PC-3 (cell line): ENCODE measurements at regions not wholly inside any gene's neighbourhood (a gene's known extent, or its start where the extent isn't known, plus 50 kb on each side); places are given as distances from the start of the nearest gene placed in this dataset.
A peak's percentile ranks its signal among the peaks of the same experiment; 100 is the strongest.

Experiments
- ATAC-seq: fragments of 200-7000 bp; cut with Tn5 transposase; 2 replicates; pipeline ENCODE4 v1.9.1; 2020; ENCODE audit warnings: mild to moderate bottlenecking, moderate library complexity
- BruUV-seq: library from RNA; stranded (reverse); fragments of 400-500 nt; replicated peaks from 2 replicates; lab custom pipeline; 2021; lab: Mats Ljungman, UMichigan
- CTCF ChIA-PET: fragments of 300-600 bp; sonication (Branson Sonifier 250); formaldehyde crosslinking; loops from one replicate; lab custom pipeline; 2022; ENCODE audit warnings: antibody characterized with exemption; lab: Charles Lee
- POLR2A ChIA-PET: fragments of 300-600 bp; sonication (Branson Sonifier 250); formaldehyde crosslinking; loops from one replicate; lab custom pipeline; 2022; ENCODE audit warnings: antibody characterized with exemption; ENCODE audit not compliant: unreplicated experiment; lab: Charles Lee
- DNase-seq: peaks from one replicate; pipeline ENCODE4 v3.0.0-alpha.2; 2015
- H2AFZ ChIP-seq: fragments of 300-600 bp; sonication (generic); 2 replicates; pipeline ENCODE4 v1.6.0; 2016; ENCODE audit warnings: antibody characterized with exemption, low read length
- H3F3A ChIP-seq: fragments of 300-600 bp; sonication (generic); one replicate; pipeline ENCODE4 v1.6.0; 2017; ENCODE audit warnings: antibody characterized with exemption, low read length, control low read depth, mild to moderate bottlenecking; ENCODE audit not compliant: unreplicated experiment
- H3K27ac ChIP-seq: fragments of 300-600 bp; sonication (generic); 2 replicates; pipeline ENCODE4 v1.5.1; 2016; ENCODE audit warnings: mild to moderate bottlenecking, low read length
- H3K27me3 ChIP-seq: fragments of 300-600 bp; sonication (generic); 2 replicates; pipeline ENCODE4 v1.6.1; 2016; ENCODE audit warnings: low read length, mixed read lengths
- H3K36me3 ChIP-seq: fragments of 300-600 bp; sonication (generic); 2 replicates; pipeline ENCODE4 v1.6.1; 2016; ENCODE audit warnings: low read depth, mixed run types, low read length, mixed read lengths
- H3K4me1 ChIP-seq: fragments of 300-600 bp; sonication (generic); 2 replicates; pipeline ENCODE4 v1.5.1; 2016; ENCODE audit warnings: low read length; ENCODE audit not compliant: insufficient read depth
- H3K4me2 ChIP-seq: fragments of 300-600 bp; sonication (generic); 2 replicates; pipeline ENCODE4 v1.6.0; 2016; ENCODE audit warnings: low read length
- H3K4me3 ChIP-seq: fragments of 300-600 bp; sonication (generic); 2 replicates; pipeline ENCODE4 v1.5.1; 2016; ENCODE audit warnings: mild to moderate bottlenecking, low read length, mixed read lengths
- H3K79me2 ChIP-seq: fragments of 300-600 bp; sonication (generic); 2 replicates; pipeline ENCODE4 v1.6.1; 2017; ENCODE audit warnings: low read length, mixed read lengths
- H3K9ac ChIP-seq: fragments of 300-600 bp; sonication (generic); 2 replicates; pipeline ENCODE4 v1.6.0; 2016; ENCODE audit warnings: mild to moderate bottlenecking, low read length
- H3K9me2 ChIP-seq: fragments of 300-600 bp; sonication (generic); replicated peaks from 2 replicates; pipeline ENCODE4 v1.6.1; 2016; ENCODE audit warnings: mixed run types, low read length, mixed read lengths
- H3K9me3 ChIP-seq: fragments of 300-600 bp; sonication (generic); 2 replicates; pipeline ENCODE4 v1.6.1; 2016; ENCODE audit warnings: low read length, mixed read lengths
- H4K20me1 ChIP-seq: fragments of 300-600 bp; sonication (generic); 2 replicates; pipeline ENCODE4 v1.6.1; 2016; ENCODE audit warnings: low read length, mixed read lengths
- EZH2 ChIP-seq: fragments of 300-600 bp; sonication (generic); IDR thresholded peaks from one replicate; pipeline ENCODE4 v1.6.1; 2017; ENCODE audit warnings: antibody characterized with exemption, mild to moderate bottlenecking, low read length; ENCODE audit not compliant: unreplicated experiment
- EZH2phosphoT487 ChIP-seq: fragments of 300-600 bp; sonication (generic); IDR thresholded peaks from 2 replicates; pipeline ENCODE4 v1.6.1; 2018; ENCODE audit warnings: mild to moderate bottlenecking, antibody characterized with exemption, low read length, borderline replicate concordance
- intact Hi-C: fragments of 100-400 bp; cut with micrococcal nuclease; formaldehyde crosslinking; loops from 2 replicates; pipeline ENCODE4 v1.9.0; 2023
- TF ChIP-seq, protein P1 (sequence below): fragments of 300-600 bp; sonication (generic); conservative IDR thresholded peaks from 2 replicates; pipeline ENCODE4 v1.5.1; 2017; ENCODE audit warnings: antibody characterized with exemption, low read depth, mild to moderate bottlenecking, low read length

DNA sequence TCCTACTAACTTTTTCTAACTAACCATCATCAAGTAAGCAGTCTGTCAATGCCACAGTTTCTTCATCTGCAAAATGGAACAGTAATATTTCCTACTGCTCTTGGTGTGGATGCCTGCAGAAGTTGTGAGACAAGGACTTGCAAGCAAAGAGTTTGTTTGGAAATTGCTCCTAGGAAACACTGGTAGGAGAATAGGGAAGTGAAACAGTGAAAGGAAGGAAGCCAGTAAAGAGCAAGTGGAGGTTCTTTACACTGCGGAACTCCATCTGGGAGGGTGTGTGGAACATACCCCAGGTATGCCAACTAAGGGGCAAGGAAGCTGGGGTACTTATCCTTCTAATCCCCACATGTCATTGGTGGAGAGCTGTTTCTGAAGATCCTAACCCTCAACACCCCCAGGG lies 119.9 kb downstream of the FOXD1 start:
- no peaks in the 10 kb centered on the region for H3F3A ChIP-seq
- BruUV-seq = no TSS peak
- H3K9ac ChIP-seq = no peak overlapping the region
- H3K27me3 ChIP-seq = no peaks in the 10 kb centered on the region
- ATAC-seq (no peak), DNase-seq (no peak)
- CTCF ChIA-PET = no interaction called here
- H2AFZ ChIP-seq = no peak overlapping the region
- no peaks in the 10 kb centered on the region for H3K36me3 ChIP-seq
- no peak overlapping the region for H3K4me3 ChIP-seq
- peak overlapping the region; percentile 66 for H3K27ac ChIP-seq
- H3K9me3 ChIP-seq = no peaks in the 10 kb centered on the region
- peaks cover 18% of the 10 kb centered on the region for H3K4me1 ChIP-seq
- intact Hi-C loops = no loop called here
- H3K9me2 ChIP-seq = no peaks in the 10 kb centered on the region
- POLR2A ChIA-PET = no interaction called here
- peak overlapping the region; percentile 11; the same call in 1 of the 2 replicates for H3K4me2 ChIP-seq
- H3K79me2 ChIP-seq = no peaks in the 10 kb centered on the region
- no peaks in the 10 kb centered on the region for H4K20me1 ChIP-seq
- TF ChIP-seq, protein P1, sequence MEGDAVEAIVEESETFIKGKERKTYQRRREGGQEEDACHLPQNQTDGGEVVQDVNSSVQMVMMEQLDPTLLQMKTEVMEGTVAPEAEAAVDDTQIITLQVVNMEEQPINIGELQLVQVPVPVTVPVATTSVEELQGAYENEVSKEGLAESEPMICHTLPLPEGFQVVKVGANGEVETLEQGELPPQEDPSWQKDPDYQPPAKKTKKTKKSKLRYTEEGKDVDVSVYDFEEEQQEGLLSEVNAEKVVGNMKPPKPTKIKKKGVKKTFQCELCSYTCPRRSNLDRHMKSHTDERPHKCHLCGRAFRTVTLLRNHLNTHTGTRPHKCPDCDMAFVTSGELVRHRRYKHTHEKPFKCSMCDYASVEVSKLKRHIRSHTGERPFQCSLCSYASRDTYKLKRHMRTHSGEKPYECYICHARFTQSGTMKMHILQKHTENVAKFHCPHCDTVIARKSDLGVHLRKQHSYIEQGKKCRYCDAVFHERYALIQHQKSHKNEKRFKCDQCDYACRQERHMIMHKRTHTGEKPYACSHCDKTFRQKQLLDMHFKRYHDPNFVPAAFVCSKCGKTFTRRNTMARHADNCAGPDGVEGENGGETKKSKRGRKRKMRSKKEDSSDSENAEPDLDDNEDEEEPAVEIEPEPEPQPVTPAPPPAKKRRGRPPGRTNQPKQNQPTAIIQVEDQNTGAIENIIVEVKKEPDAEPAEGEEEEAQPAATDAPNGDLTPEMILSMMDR = no peak
- TF ChIP-seq EZH2phosphoT487 (no peak), EZH2 (no peak)

DNA sequence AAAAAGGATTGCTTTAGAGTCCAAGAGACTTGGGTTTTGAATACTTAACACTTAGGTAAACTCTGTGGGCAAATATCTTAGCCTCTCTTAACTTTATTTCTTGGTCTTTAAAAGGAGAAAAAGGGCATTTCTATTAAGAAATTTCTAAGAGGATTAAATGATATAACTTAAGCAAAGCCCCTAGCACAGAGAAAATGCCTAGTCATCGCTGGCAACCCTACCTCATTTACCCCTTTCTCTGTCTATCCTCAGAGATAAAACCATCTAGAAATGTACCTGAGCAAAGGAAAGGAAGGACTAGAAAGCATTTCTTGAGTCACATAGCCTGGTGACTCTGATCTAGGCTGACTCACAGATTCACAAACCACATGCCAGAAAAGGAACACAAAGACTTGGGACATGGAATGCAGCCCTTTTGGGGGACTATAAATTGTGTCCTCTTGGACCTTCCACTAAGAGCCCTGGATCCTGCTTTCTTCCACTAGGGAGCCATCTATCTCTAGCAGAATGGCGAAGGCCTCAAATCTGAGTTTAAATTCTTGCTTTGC lies 120.6 kb downstream of the FOXD1 start:
- Histone ChIP-seq H4K20me1 (no peaks in the 10 kb centered on the region), H3K79me2 (no peaks in the 10 kb centered on the region), H3K27me3 (no peaks in the 10 kb centered on the region), H3K4me3 (no peak overlapping the region), H3F3A (no peaks in the 10 kb centered on the region), H3K9me3 (no peaks in the 10 kb centered on the region), H3K27ac (peak overlapping the region; percentile 66), H3K9me2 (no peaks in the 10 kb centered on the region), H3K36me3 (no peaks in the 10 kb centered on the region), H3K4me1 (peaks cover 18% of the 10 kb centered on the region), H3K4me2 (peak overlapping the region; percentile 11), H3K9ac (no peak overlapping the region), H2AFZ (no peak overlapping the region)
- DNase-seq (peak; percentile 78), ATAC-seq (peak; percentile 94)
- POLR2A ChIA-PET = no interaction called here
- intact Hi-C loops = no loop called here
- CTCF ChIA-PET = no interaction called here
- BruUV-seq = no TSS peak
- TF ChIP-seq, protein P1 = no peak
- TF ChIP-seq EZH2phosphoT487 (no peak), EZH2 (no peak)

DNA sequence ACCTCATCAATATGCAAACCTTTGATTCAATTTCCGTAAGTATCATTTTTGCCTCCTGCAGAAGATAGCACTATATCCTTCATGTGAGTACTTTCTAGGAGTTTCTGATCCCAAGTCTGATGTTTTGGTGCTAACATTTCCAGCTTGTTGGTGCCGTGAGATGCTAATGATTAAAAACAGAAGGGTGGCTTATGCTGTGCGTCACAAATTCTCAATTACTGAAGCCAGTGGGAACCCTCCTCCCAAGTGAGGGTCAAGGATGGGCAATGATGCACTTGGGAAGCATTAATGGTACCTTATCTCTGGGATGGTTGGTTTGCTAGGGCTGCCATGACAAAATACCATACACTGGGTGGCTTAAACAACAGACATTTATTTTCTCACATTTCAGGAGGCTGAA lies 123.0 kb downstream of the FOXD1 start:
- H2AFZ ChIP-seq = no peak overlapping the region
- BruUV-seq = no TSS peak
- TF ChIP-seq EZH2 (no peak), EZH2phosphoT487 (no peak)
- TF ChIP-seq, protein P1 = no peak
- H3K9me2 ChIP-seq = no peaks in the 10 kb centered on the region
- H3K9ac ChIP-seq = no peak overlapping the region
- no peaks in the 10 kb centered on the region for H3K36me3 ChIP-seq
- H3K27me3 ChIP-seq = no peaks in the 10 kb centered on the region
- H3F3A ChIP-seq = peaks cover 4% of the 10 kb centered on the region
- H3K27ac ChIP-seq = no peak overlapping the region
- no peaks in the 10 kb centered on the region for H3K9me3 ChIP-seq
- H4K20me1 ChIP-seq = no peaks in the 10 kb centered on the region
- intact Hi-C loops = no loop called here
- ChIA-PET POLR2A (no interaction called here), CTCF (no interaction called here)
- peaks cover 37% of the 10 kb centered on the region for H3K4me1 ChIP-seq
- H3K4me3 ChIP-seq = no peak overlapping the region
- DNase-seq (no peak), ATAC-seq (no peak)
- H3K79me2 ChIP-seq = no peaks in the 10 kb centered on the region
- H3K4me2 ChIP-seq = no peak overlapping the region
